CD4-positive, alpha-beta T cell (primary cell): ENCODE measurements at regions not wholly inside any gene's neighbourhood (a gene's known extent, or its start where the extent isn't known, plus 50 kb on each side); places are given as distances from the start of the nearest gene placed in this dataset.

Source experiments
- ATAC-seq: fragments of 200-7000 bp; cut with Tn5 transposase; one replicate; pipeline ENCODE4 v1.10.0; 2022; ENCODE audit warnings: mild to moderate bottlenecking; ENCODE audit not compliant: poor library complexity
- CTCF ChIA-PET: fragments of 350-600 bp; sonication (Branson Sonifier 250); formaldehyde crosslinking; loops from one replicate; lab custom pipeline; 2021; ENCODE audit warnings: antibody characterized with exemption, inconsistent platforms; lab: Charles Lee
- POLR2A ChIA-PET: fragments of 350-600 bp; sonication (Branson Sonifier 250); formaldehyde crosslinking; loops from one replicate; lab custom pipeline; 2021; ENCODE audit warnings: antibody characterized with exemption, inconsistent platforms; lab: Charles Lee
- DNase-seq, 14 experiments: peaks; one replicate each; pipeline ENCODE4 v3.0.0-alpha.2; 2013 to 2020; ENCODE audit warnings: mixed read lengths in 2 of 14
- H3K27ac ChIP-seq, 2 donors: one replicate each; pipeline versions ENCODE4 v1.5.1 to v1.7.0; 2013; ENCODE audit warnings: low read length in 2 of 2, low read depth in 1 of 2, mild to moderate bottlenecking in 1 of 2
- H3K27me3 ChIP-seq, 2 experiments: 1 replicate in 1 of 2; 2 replicates in 1 of 2; pipeline versions ENCODE4 v1.6.1 to v1.7.0; 2013; ENCODE audit warnings: low read length in 2 of 2, control low read depth in 1 of 2, mild to moderate bottlenecking in 1 of 2, moderate library complexity in 1 of 2; ENCODE audit not compliant: insufficient read depth in 2 of 2, control insufficient read depth in 1 of 2
- H3K36me3 ChIP-seq: one replicate; pipeline ENCODE4 v1.6.1; 2013; ENCODE audit warnings: low read length, control low read depth; ENCODE audit not compliant: insufficient read depth
- H3K4me1 ChIP-seq: one replicate; pipeline ENCODE4 v1.6.1; 2013; ENCODE audit warnings: low read length, control low read depth; ENCODE audit not compliant: insufficient read depth
- H3K4me3 ChIP-seq: one replicate; pipeline ENCODE4 v1.5.1; 2013; ENCODE audit warnings: mild to moderate bottlenecking, low read length, moderate library complexity
- H3K9me3 ChIP-seq, 2 experiments: 1 replicate in 1 of 2; 2 replicates in 1 of 2; pipeline versions ENCODE4 v1.6.1 to v1.7.0; 2013; ENCODE audit warnings: low read length in 2 of 2, mild to moderate bottlenecking in 2 of 2, control low read depth in 1 of 2, moderate library complexity in 1 of 2; ENCODE audit not compliant: control insufficient read depth in 1 of 2, insufficient read depth in 1 of 2
- H3K27ac Mint-ChIP-seq: one replicate; pipeline ENCODE4 v1.8.0; 2020; ENCODE audit warnings: mixed read lengths
- H3K27me3 Mint-ChIP-seq: one replicate; pipeline ENCODE4 v1.8.0; 2021; ENCODE audit warnings: mixed read lengths
- H3K36me3 Mint-ChIP-seq: one replicate; pipeline ENCODE4 v1.8.0; 2021; ENCODE audit warnings: low read depth, mixed read lengths
- H3K4me1 Mint-ChIP-seq: one replicate; pipeline ENCODE4 v1.8.0; 2021; ENCODE audit warnings: low read depth, mixed read lengths
- H3K4me3 Mint-ChIP-seq: one replicate; pipeline ENCODE4 v1.8.0; 2020; ENCODE audit warnings: mild to moderate bottlenecking, mixed read lengths
- H3K9me3 Mint-ChIP-seq: one replicate; pipeline ENCODE4 v1.8.0; 2020; ENCODE audit warnings: mixed read lengths
- CTCF ChIP-seq: fragments of 200-600 bp; IDR thresholded peaks from one replicate; pipeline ENCODE4 v1.8.0; 2022; ENCODE audit warnings: antibody characterized with exemption, mild to moderate bottlenecking
- intact Hi-C, 2 experiments: fragments of 100-400 bp; cut with DNase I in 1 of 2; cut with micrococcal nuclease in 1 of 2; formaldehyde crosslinking; loops; one replicate each; pipeline versions ENCODE4 v1.15.1 to v1.9.0; 2023 to 2025; cut with DNase I, micrococcal nuclease

DNA sequence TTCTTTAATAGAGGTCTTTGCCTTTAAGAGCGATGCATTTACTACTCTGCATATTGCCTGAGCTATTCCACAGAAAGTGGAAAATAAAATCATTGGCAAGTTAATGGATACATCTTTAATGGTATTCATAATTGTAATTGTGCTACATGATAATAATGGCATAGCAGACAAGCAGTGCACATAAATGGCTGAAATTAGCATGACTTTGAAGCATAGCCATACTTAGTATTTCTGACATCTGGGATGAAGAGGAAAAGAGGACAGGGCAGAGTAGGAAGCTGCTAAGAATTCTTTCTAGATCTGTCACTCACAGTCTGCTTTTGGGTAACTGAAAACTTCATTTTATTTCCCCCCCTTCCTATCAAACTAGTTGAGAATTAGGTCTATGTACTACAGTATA, 195.0 kb upstream of the NRIP1 start:
- ATAC-seq (no peak), DNase-seq (no peak)
- no peaks in the 10 kb centered on the region for H3K9me3 Mint-ChIP-seq
- no peaks in the 10 kb centered on the region for H3K27me3 Mint-ChIP-seq
- H3K4me3 ChIP-seq: no peak overlapping the region
- no peaks in the 10 kb centered on the region for H3K4me1 ChIP-seq
- intact Hi-C loops: no loop called here
- no peaks in the 10 kb centered on the region for H3K36me3 ChIP-seq
- no peak overlapping the region for H3K27ac ChIP-seq
- no peak overlapping the region for H3K4me3 Mint-ChIP-seq
- H3K9me3 ChIP-seq: no peaks in the 10 kb centered on the region
- H3K36me3 Mint-ChIP-seq: no peaks in the 10 kb centered on the region
- POLR2A ChIA-PET: no interaction called here
- peaks cover 7% of the 10 kb centered on the region for H3K4me1 Mint-ChIP-seq
- no peak for TF ChIP-seq CTCF
- no peak overlapping the region for H3K27ac Mint-ChIP-seq
- H3K27me3 ChIP-seq: no peaks in the 10 kb centered on the region
- CTCF ChIA-PET: no interaction called here

- H3K27me3 Mint-ChIP-seq: no peaks in the 10 kb centered on the region
- H3K4me3 Mint-ChIP-seq: no peak overlapping the region
- intact Hi-C loops: no loop called here
- no peaks in the 10 kb centered on the region for H3K27me3 ChIP-seq
- DNase-seq (no peak), ATAC-seq (no peak)
- no peak overlapping the region for H3K27ac ChIP-seq
- H3K9me3 ChIP-seq: no peaks in the 10 kb centered on the region
- no peaks in the 10 kb centered on the region for H3K36me3 Mint-ChIP-seq
- ChIA-PET CTCF (no interaction called here), POLR2A (no interaction called here)
- H3K9me3 Mint-ChIP-seq: no peaks in the 10 kb centered on the region
- H3K4me3 ChIP-seq: no peak overlapping the region
- H3K27ac Mint-ChIP-seq: no peak overlapping the region
- H3K36me3 ChIP-seq: no peaks in the 10 kb centered on the region
- H3K4me1 ChIP-seq: no peaks in the 10 kb centered on the region
- no peak for TF ChIP-seq CTCF
- H3K4me1 Mint-ChIP-seq: peaks cover 7% of the 10 kb centered on the region
Observed at GRCh38 chr21:15260604-15261003, 195.8 kb upstream of the NRIP1 start.

DNA sequence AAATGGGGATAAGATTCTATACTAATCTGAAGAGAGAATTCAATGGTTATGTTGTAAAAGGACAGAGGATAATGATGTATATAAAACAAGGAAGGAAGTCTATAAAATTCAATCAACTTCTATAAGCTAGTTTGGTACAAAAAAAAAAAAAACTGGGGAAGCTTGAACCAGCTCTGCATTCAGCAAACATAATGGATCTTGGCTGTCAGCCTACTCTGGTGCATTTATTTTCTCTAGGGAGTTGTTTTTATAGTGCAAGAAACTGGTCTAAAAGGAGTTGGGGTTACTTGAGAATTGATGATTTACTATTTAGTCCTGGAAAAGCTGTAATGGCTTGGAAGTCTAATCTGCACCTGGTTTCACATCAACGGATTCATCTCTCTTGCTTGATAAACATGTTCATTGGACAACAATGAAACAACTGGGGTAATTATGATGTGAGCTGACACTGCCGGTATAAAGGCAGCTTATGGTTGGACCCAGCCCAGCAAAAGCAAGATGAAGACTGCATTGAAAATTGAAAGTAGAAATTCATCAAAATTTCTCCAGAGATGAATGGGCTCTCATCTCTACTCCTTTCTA, 199.4 kb upstream of the NRIP1 start:
- no peak for ATAC-seq
- TF ChIP-seq CTCF: no peak
- no peak overlapping the region for H3K27ac ChIP-seq
- no peak overlapping the region for H3K4me3 ChIP-seq
- Mint-ChIP-seq H3K36me3 (no peaks in the 10 kb centered on the region), H3K27me3 (no peaks in the 10 kb centered on the region), H3K4me3 (no peak overlapping the region), H3K9me3 (no peaks in the 10 kb centered on the region), H3K27ac (no peak overlapping the region), H3K4me1 (peaks cover 7% of the 10 kb centered on the region)
- intact Hi-C loops: no loop called here
- H3K27me3 ChIP-seq: no peaks in the 10 kb centered on the region
- H3K9me3 ChIP-seq: no peaks in the 10 kb centered on the region
- DNase-seq: no peak
- H3K4me1 ChIP-seq: no peaks in the 10 kb centered on the region
- H3K36me3 ChIP-seq: no peaks in the 10 kb centered on the region
- ChIA-PET POLR2A (no interaction called here), CTCF (interaction anchor here (0.8 kb wide), 1 partner anchor 42 kb away, joined by 3 read pairs; no protein-coding TSS in a partner anchor)
